Glutamatergic neuron (in vitro differentiated cells): ENCODE measurements at regions not wholly inside any gene's neighbourhood (a gene's known extent, or its start where the extent isn't known, plus 50 kb on each side); places are given as distances from the start of the nearest gene placed in this dataset.

Experiments
- DNase-seq: peaks from one replicate; pipeline ENCODE4 v3.0.0; 2022
- H3K27ac Mint-ChIP-seq: one replicate; pipeline ENCODE4 v1.8.0; 2020; ENCODE audit warnings: mild to moderate bottlenecking, mixed read lengths, inconsistent platforms; ENCODE audit not compliant: unreplicated experiment
- H3K27me3 Mint-ChIP-seq: one replicate; pipeline ENCODE4 v1.8.0; 2020; ENCODE audit warnings: mild to moderate bottlenecking, moderate library complexity, mixed read lengths, inconsistent platforms; ENCODE audit not compliant: unreplicated experiment
- H3K36me3 Mint-ChIP-seq: one replicate; pipeline ENCODE4 v1.8.0; 2020; ENCODE audit warnings: mild to moderate bottlenecking, mixed read lengths, inconsistent platforms; ENCODE audit not compliant: unreplicated experiment
- H3K4me1 Mint-ChIP-seq: one replicate; pipeline ENCODE4 v1.8.0; 2020; ENCODE audit warnings: mild to moderate bottlenecking, low read depth, mixed read lengths, inconsistent platforms; ENCODE audit not compliant: unreplicated experiment
- H3K4me3 Mint-ChIP-seq: one replicate; pipeline ENCODE4 v1.8.0; 2020; ENCODE audit warnings: mild to moderate bottlenecking, mixed read lengths, inconsistent platforms; ENCODE audit not compliant: unreplicated experiment
- H3K9me3 Mint-ChIP-seq: one replicate; pipeline ENCODE4 v1.8.0; 2020; ENCODE audit warnings: mild to moderate bottlenecking, moderate library complexity, mixed read lengths, inconsistent platforms; ENCODE audit not compliant: unreplicated experiment
- TF ChIP-seq, protein P1 (sequence below): fragments of 200-600 bp; sonication (generic); IDR thresholded peaks from one replicate; pipeline ENCODE4 v1.5.0; 2021; ENCODE audit not compliant: partially characterized antibody, unreplicated experiment

DNA sequence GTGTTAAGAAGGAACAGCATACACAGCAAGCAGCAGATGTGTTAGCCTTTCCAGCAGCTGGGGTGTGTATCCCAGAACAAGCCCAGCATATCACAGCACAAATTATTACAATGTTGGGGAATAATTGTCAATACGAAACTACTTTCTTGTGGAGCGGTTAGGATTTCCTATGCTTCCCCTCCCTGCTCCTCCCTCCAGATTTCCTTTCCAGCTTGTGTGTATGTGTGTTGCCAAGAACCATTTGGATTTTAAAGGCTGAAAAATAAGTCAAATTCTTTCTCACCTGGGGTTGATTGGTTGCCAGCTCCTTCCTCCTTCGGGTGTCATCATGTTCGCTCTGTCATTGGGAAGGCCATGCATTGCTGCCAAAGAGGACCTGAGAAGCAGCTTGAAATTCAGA is 178.2 kb upstream of the FRMPD4 start:
- Mint-ChIP-seq H3K27me3 (no peaks in the 10 kb centered on the region), H3K4me3 (no peak overlapping the region), H3K9me3 (peaks cover 2% of the 10 kb centered on the region), H3K36me3 (no peaks in the 10 kb centered on the region), H3K4me1 (no peaks in the 10 kb centered on the region), H3K27ac (no peak overlapping the region)
- TF ChIP-seq, protein P1, sequence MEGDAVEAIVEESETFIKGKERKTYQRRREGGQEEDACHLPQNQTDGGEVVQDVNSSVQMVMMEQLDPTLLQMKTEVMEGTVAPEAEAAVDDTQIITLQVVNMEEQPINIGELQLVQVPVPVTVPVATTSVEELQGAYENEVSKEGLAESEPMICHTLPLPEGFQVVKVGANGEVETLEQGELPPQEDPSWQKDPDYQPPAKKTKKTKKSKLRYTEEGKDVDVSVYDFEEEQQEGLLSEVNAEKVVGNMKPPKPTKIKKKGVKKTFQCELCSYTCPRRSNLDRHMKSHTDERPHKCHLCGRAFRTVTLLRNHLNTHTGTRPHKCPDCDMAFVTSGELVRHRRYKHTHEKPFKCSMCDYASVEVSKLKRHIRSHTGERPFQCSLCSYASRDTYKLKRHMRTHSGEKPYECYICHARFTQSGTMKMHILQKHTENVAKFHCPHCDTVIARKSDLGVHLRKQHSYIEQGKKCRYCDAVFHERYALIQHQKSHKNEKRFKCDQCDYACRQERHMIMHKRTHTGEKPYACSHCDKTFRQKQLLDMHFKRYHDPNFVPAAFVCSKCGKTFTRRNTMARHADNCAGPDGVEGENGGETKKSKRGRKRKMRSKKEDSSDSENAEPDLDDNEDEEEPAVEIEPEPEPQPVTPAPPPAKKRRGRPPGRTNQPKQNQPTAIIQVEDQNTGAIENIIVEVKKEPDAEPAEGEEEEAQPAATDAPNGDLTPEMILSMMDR: no peak
- DNase-seq: no peak

DNA sequence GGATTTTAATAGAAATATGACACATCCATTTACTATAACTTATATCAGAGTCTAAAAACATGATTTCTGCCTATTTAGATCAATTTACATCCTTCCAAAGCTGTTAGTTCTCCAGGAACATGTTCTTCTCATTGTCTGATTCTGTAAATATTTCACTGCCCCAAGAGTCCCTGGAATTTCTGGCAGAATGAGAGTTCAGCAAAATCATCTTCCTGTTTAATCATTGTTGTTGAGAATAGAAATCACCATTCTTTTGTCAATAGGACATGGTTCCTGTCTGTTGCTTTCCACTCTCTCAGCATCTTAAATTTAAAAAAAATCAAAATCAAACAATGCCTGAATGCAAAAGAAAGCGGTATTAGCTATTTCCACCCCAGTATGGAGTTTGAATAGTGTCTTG is 172.8 kb upstream of the FRMPD4 start:
- Mint-ChIP-seq H3K36me3 (no peaks in the 10 kb centered on the region), H3K4me1 (no peaks in the 10 kb centered on the region), H3K9me3 (peaks cover 2% of the 10 kb centered on the region), H3K27ac (no peak overlapping the region), H3K27me3 (no peaks in the 10 kb centered on the region), H3K4me3 (no peak overlapping the region)
- no peak for DNase-seq
- TF ChIP-seq, protein P1: no peak

DNA sequence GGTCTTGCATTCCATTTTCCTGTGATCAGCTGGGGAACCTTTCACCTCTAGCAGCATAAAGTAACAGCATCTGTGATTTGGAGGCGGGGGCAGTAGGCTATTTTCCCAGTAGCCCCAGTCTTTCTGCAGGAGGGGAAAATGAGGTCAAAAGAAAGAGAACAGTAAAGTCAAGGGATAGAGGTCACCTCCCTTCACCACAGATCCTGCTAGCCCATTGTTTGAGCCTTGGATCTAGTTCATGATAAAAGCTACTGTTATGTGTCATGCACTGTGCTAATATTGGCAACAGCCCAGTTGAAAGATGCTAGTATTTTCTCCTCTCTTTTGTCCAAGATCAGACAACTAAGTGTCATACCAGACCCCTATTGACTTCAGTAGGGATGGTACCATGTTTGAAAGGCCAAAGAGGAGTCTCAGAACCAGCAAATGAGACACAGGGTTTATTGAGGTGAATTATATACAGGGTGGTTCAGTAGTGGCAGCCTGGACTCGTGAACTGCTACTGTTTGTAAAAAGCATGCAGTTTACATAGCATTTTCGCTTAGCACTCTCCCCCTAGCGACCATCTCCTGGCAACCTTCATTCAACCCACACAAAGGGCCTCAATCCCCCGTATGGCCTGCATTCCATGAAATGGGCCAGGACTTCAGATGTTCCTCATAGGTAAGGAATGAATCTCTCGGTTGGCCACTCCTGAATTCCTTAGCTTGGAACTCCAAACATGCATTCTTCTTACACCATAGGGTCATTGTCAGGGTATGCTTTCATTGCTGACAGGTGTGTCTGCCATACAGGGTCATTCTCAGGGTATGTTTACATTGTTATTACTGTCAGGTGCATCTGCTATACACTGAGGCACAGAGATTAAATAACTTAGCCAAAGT is 170.0 kb upstream of the FRMPD4 start:
- H3K27me3 Mint-ChIP-seq: no peaks in the 10 kb centered on the region
- TF ChIP-seq, protein P1: no peak
- H3K4me1 Mint-ChIP-seq: no peaks in the 10 kb centered on the region
- peaks cover 2% of the 10 kb centered on the region for H3K9me3 Mint-ChIP-seq
- no peaks in the 10 kb centered on the region for H3K36me3 Mint-ChIP-seq
- no peak overlapping the region for H3K4me3 Mint-ChIP-seq
- DNase-seq: no peak
- H3K27ac Mint-ChIP-seq: no peak overlapping the region

DNA sequence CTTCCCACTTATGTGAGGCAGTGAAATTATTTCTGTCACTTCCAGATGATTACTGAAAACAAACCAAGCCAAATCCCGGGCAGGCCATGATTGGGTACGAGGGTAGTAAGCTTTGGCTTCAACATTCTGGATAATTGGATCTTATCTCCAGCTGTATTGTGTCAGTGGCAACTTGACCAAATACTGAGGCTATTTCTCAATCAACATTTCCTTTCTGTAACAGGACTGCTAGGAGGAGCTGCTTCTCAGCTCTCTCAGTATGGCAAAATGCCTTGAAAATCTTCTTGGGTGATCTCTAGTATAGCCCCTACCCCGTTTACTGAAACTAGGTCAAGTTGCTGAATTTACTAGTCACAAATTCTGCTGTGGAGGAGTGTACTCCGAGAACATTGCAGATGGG is 169.3 kb upstream of the FRMPD4 start:
- TF ChIP-seq, protein P1: no peak
- peaks cover 2% of the 10 kb centered on the region for H3K9me3 Mint-ChIP-seq
- H3K36me3 Mint-ChIP-seq: no peaks in the 10 kb centered on the region
- H3K4me1 Mint-ChIP-seq: peaks cover 3% of the 10 kb centered on the region
- H3K4me3 Mint-ChIP-seq: no peak overlapping the region
- DNase-seq: no peak
- no peaks in the 10 kb centered on the region for H3K27me3 Mint-ChIP-seq
- no peak overlapping the region for H3K27ac Mint-ChIP-seq

DNA sequence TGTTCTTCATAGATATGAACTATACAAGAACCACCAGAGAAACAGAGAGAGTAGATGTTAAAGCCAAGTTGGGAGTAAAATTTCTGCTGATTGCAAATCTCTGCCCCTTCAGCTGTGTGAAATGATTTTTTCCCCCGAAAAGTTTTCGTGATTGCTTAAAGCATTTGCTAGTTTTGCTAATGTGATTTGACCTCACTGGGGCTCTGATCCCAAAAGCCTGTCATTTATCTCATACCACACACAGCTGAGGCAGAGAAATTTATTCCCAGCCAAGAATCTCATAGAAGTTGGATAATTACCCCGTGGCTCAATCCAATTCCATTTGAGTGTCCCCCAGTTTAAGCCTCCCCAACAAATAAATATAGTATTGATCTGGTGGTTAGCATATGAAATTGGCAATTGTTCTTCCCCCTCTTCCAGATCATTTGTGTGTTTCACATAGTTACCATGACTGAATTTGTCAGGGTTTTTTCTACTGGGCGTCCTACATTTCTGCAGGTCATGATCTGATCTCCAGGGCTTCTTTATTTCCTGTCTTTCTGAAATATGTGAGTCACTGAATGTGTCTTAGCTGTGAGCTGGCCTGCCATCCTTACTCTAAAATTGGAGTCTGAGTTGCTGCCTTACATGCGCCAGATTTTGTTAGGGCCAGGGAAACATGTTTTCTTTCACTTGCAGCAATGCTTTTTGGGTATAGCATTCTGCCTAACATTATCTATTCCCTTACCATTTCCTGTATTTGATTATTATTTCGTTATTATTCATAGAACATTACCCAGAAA is 167.5 kb upstream of the FRMPD4 start:
- Mint-ChIP-seq H3K27me3 (no peaks in the 10 kb centered on the region), H3K4me1 (peaks cover 3% of the 10 kb centered on the region), H3K9me3 (no peaks in the 10 kb centered on the region), H3K4me3 (no peak overlapping the region), H3K36me3 (no peaks in the 10 kb centered on the region), H3K27ac (no peak overlapping the region)
- TF ChIP-seq, protein P1: no peak
- DNase-seq: no peak
